HL-60 (cell line): ENCODE measurements at regions not wholly inside any gene's neighbourhood (a gene's known extent, or its start where the extent isn't known, plus 50 kb on each side); places are given as distances from the start of the nearest gene placed in this dataset.

Source experiments
- GABPA ChIP-seq: IDR thresholded peaks from 2 replicates; pipeline ENCODE4 v1.6.1; 2012; ENCODE audit warnings: low read depth
- POLR2AphosphoS5 ChIP-seq: IDR thresholded peaks from 2 replicates; pipeline ENCODE4 v1.6.1; 2012; ENCODE audit warnings: low read depth
- SPI1 ChIP-seq: IDR thresholded peaks from 2 replicates; pipeline ENCODE4 v1.6.1; 2012; ENCODE audit warnings: low read depth, mild to moderate bottlenecking, borderline replicate concordance
- TF ChIP-seq, protein P1 (sequence below): IDR thresholded peaks from one replicate; pipeline ENCODE4 v1.5.1; 2011; ENCODE audit warnings: low read length, control low read depth, inconsistent platforms; ENCODE audit not compliant: insufficient read depth
- TF ChIP-seq, protein P2 (sequence below): IDR thresholded peaks from 2 replicates; pipeline ENCODE4 v1.6.1; 2012; ENCODE audit warnings: low read depth; ENCODE audit not compliant: insufficient replicate concordance

DNA sequence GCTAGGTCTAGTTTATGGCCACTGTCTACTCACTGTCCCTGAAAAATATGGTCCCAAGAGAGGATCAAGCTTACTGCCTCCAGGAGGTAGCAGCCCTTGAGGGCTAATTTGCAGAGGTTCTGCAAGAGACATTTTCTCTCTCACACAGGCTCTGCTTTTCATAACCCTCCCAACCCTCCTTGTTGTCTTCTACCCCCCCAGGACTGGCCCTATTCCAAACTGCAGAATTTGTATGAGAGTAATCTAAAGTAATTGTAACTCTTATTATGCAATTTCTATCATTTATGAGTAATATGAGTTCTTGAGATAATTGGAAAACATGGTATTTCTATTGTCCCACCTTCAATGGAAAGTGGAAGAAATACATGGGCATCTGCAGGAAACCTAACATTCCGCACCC lies 70.4 kb upstream of the CD55 start:
- TF ChIP-seq, protein P1, sequence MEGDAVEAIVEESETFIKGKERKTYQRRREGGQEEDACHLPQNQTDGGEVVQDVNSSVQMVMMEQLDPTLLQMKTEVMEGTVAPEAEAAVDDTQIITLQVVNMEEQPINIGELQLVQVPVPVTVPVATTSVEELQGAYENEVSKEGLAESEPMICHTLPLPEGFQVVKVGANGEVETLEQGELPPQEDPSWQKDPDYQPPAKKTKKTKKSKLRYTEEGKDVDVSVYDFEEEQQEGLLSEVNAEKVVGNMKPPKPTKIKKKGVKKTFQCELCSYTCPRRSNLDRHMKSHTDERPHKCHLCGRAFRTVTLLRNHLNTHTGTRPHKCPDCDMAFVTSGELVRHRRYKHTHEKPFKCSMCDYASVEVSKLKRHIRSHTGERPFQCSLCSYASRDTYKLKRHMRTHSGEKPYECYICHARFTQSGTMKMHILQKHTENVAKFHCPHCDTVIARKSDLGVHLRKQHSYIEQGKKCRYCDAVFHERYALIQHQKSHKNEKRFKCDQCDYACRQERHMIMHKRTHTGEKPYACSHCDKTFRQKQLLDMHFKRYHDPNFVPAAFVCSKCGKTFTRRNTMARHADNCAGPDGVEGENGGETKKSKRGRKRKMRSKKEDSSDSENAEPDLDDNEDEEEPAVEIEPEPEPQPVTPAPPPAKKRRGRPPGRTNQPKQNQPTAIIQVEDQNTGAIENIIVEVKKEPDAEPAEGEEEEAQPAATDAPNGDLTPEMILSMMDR: no peak
- TF ChIP-seq POLR2AphosphoS5 (no peak), SPI1 (no peak), GABPA (no peak)
- TF ChIP-seq, protein P2, sequence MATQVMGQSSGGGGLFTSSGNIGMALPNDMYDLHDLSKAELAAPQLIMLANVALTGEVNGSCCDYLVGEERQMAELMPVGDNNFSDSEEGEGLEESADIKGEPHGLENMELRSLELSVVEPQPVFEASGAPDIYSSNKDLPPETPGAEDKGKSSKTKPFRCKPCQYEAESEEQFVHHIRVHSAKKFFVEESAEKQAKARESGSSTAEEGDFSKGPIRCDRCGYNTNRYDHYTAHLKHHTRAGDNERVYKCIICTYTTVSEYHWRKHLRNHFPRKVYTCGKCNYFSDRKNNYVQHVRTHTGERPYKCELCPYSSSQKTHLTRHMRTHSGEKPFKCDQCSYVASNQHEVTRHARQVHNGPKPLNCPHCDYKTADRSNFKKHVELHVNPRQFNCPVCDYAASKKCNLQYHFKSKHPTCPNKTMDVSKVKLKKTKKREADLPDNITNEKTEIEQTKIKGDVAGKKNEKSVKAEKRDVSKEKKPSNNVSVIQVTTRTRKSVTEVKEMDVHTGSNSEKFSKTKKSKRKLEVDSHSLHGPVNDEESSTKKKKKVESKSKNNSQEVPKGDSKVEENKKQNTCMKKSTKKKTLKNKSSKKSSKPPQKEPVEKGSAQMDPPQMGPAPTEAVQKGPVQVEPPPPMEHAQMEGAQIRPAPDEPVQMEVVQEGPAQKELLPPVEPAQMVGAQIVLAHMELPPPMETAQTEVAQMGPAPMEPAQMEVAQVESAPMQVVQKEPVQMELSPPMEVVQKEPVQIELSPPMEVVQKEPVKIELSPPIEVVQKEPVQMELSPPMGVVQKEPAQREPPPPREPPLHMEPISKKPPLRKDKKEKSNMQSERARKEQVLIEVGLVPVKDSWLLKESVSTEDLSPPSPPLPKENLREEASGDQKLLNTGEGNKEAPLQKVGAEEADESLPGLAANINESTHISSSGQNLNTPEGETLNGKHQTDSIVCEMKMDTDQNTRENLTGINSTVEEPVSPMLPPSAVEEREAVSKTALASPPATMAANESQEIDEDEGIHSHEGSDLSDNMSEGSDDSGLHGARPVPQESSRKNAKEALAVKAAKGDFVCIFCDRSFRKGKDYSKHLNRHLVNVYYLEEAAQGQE: no peak
